ENCODE measurements at regions not wholly inside any gene's neighbourhood (a gene's known extent, or its start where the extent isn't known, plus 50 kb on each side); places are given as distances from the start of the nearest gene placed in this dataset.

DNA sequence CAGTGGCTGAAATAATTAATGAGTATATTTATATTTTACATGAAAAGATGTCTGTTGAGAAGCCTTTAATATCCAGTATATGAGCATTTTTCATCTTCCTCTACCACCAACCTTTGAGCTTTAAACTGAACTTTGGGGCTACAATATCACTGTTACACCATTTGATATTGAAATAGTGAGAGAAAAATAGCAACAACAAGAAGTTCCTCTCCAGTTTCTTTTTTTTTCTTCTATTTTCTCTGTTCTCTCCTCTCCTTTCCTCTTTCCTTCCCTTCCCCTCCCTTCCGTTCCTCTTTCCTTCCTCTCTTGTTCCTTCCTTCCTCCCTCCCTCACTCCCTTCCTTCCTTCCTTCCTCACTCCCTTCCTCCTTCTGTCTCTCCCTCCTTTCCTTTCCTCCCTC is 1591.4 kb downstream of the PLA2G4A start:
- TF ChIP-seq, protein P1, sequence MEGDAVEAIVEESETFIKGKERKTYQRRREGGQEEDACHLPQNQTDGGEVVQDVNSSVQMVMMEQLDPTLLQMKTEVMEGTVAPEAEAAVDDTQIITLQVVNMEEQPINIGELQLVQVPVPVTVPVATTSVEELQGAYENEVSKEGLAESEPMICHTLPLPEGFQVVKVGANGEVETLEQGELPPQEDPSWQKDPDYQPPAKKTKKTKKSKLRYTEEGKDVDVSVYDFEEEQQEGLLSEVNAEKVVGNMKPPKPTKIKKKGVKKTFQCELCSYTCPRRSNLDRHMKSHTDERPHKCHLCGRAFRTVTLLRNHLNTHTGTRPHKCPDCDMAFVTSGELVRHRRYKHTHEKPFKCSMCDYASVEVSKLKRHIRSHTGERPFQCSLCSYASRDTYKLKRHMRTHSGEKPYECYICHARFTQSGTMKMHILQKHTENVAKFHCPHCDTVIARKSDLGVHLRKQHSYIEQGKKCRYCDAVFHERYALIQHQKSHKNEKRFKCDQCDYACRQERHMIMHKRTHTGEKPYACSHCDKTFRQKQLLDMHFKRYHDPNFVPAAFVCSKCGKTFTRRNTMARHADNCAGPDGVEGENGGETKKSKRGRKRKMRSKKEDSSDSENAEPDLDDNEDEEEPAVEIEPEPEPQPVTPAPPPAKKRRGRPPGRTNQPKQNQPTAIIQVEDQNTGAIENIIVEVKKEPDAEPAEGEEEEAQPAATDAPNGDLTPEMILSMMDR (IDR thresholded peaks at IDR 0.05): no peak
- TF ChIP-seq POLR2A (IDR thresholded peaks at IDR 0.05): no peak

All from body of pancreas (tissue), 4 donors.